ENCODE measurements at regions not wholly inside any gene's neighbourhood (a gene's known extent, or its start where the extent isn't known, plus 50 kb on each side); places are given as distances from the start of the nearest gene placed in this dataset.

GRCh38 chr12:11568155-11568761 is 81.2 kb upstream of the ETV6 start:
- TF ChIP-seq, protein P1, sequence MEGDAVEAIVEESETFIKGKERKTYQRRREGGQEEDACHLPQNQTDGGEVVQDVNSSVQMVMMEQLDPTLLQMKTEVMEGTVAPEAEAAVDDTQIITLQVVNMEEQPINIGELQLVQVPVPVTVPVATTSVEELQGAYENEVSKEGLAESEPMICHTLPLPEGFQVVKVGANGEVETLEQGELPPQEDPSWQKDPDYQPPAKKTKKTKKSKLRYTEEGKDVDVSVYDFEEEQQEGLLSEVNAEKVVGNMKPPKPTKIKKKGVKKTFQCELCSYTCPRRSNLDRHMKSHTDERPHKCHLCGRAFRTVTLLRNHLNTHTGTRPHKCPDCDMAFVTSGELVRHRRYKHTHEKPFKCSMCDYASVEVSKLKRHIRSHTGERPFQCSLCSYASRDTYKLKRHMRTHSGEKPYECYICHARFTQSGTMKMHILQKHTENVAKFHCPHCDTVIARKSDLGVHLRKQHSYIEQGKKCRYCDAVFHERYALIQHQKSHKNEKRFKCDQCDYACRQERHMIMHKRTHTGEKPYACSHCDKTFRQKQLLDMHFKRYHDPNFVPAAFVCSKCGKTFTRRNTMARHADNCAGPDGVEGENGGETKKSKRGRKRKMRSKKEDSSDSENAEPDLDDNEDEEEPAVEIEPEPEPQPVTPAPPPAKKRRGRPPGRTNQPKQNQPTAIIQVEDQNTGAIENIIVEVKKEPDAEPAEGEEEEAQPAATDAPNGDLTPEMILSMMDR (IDR thresholded peaks at IDR 0.05 in 2 of 3, conservative IDR thresholded peaks at IDR 0.05 in 1 of 3; ENCODE audit: insufficient read depth in 2 of 3, low read depth in 1 of 3, low read length in 3 of 3), result no peak
- no peak for TF ChIP-seq ZNF146 (CRISPR knock-in tag; IDR thresholded peaks at IDR 0.05; ENCODE audit: unreplicated experiment)
- no peak for TF ChIP-seq ELK1 (CRISPR knock-in tag; IDR thresholded peaks at IDR 0.05)
- TF ChIP-seq HIVEP1 (CRISPR knock-in tag; IDR thresholded peaks at IDR 0.05), result no peak

Data from K562 (cell line).